ENCODE measurements at regions not wholly inside any gene's neighbourhood (a gene's known extent, or its start where the extent isn't known, plus 50 kb on each side); places are given as distances from the start of the nearest gene placed in this dataset.

- Histone ChIP-seq H3K9ac (ENCODE audit: extremely low read depth, insufficient read length, low read length) (no peak overlapping the region), H3K79me1 (ENCODE audit: insufficient read depth, low read depth, low read length, poor library complexity, severe bottlenecking) (no peaks in the 10 kb centered on the region), H3K18ac (ENCODE audit: insufficient read length, low read depth, low read length) (no peak overlapping the region), H2BK12ac (ENCODE audit: insufficient read length, low read depth, low read length) (no peak overlapping the region), H3T11ph (ENCODE audit: low read length) (no peak overlapping the region), H2BK15ac (ENCODE audit: low read depth, low read length) (no peak overlapping the region), H2BK20ac (ENCODE audit: low read depth, low read length, poor library complexity, severe bottlenecking) (no peak overlapping the region), H4K91ac (ENCODE audit: insufficient read length, low read depth, low read length) (no peak overlapping the region), H4K5ac (ENCODE audit: insufficient read length, low read depth, low read length) (no peak overlapping the region), H3K4me2 (ENCODE audit: insufficient read depth, insufficient read length, low read length) (no peak overlapping the region), H3K79me2 (ENCODE audit: insufficient read depth, low read length) (no peaks in the 10 kb centered on the region), H2BK5ac (ENCODE audit: insufficient read length, low read length) (no peak overlapping the region), H3K4ac (ENCODE audit: low read depth, low read length) (no peak overlapping the region), H3K27ac (ENCODE audit: insufficient read length, low read depth, low read length) (no peak overlapping the region), H3K56ac (ENCODE audit: insufficient read length, low read depth, low read length) (no peak overlapping the region), H4K20me1 (ENCODE audit: control insufficient read depth, insufficient read depth, insufficient read length) (no peaks in the 10 kb centered on the region), H4K8ac (replicated peaks; ENCODE audit: insufficient read length, low read depth, low read length) (no peak overlapping the region), H2AFZ (ENCODE audit: low read length) (no peak overlapping the region), H2AK5ac (ENCODE audit: insufficient read length, low read length) (no peak overlapping the region), H3K4me1 (ENCODE audit: insufficient read depth, low read length) (no peaks in the 10 kb centered on the region), H3K23ac (ENCODE audit: insufficient read length, low read depth, low read length) (no peak overlapping the region), H3K14ac (ENCODE audit: insufficient read depth, low read length) (no peak overlapping the region), H3K27me3 (ENCODE audit: insufficient read depth, low read length) (no peaks in the 10 kb centered on the region), H3K9me3 (ENCODE audit: control insufficient read depth, low read depth, low read length) (no peaks in the 10 kb centered on the region), H2BK120ac (ENCODE audit: low read depth, low read length, poor library complexity, severe bottlenecking) (no peak overlapping the region), H3K23me2 (ENCODE audit: insufficient read length, low read depth, low read length, poor library complexity, severe bottlenecking) (no peaks in the 10 kb centered on the region)
- no peaks in the 10 kb centered on the region for H3K36me3 Mint-ChIP-seq (ENCODE audit: insufficient read depth in 1 of 3, low read depth in 3 of 3)
- peaks cover 10 to 21% of the 10 kb centered on the region in 2 experiments for H3K4me1 Mint-ChIP-seq
- no peaks in the 10 kb centered on the region for H3K9me3 Mint-ChIP-seq
- TF ChIP-seq, protein P1, sequence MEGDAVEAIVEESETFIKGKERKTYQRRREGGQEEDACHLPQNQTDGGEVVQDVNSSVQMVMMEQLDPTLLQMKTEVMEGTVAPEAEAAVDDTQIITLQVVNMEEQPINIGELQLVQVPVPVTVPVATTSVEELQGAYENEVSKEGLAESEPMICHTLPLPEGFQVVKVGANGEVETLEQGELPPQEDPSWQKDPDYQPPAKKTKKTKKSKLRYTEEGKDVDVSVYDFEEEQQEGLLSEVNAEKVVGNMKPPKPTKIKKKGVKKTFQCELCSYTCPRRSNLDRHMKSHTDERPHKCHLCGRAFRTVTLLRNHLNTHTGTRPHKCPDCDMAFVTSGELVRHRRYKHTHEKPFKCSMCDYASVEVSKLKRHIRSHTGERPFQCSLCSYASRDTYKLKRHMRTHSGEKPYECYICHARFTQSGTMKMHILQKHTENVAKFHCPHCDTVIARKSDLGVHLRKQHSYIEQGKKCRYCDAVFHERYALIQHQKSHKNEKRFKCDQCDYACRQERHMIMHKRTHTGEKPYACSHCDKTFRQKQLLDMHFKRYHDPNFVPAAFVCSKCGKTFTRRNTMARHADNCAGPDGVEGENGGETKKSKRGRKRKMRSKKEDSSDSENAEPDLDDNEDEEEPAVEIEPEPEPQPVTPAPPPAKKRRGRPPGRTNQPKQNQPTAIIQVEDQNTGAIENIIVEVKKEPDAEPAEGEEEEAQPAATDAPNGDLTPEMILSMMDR (conservative IDR thresholded peaks at IDR 0.05), result no peak
- no peak overlapping the region for H3K4me3 Mint-ChIP-seq
- H3K27ac Mint-ChIP-seq, result no peak overlapping the region
- no peaks in the 10 kb centered on the region for H3K27me3 Mint-ChIP-seq (ENCODE audit: low read depth)
- DNase-seq, result no peak
These were observed 93.9 kb upstream of the ZBTB18 start for GRCh38 chr1:243957141-243957540.

Measured in H9 (cell line).